ENCODE measurements at regions not wholly inside any gene's neighbourhood (a gene's known extent, or its start where the extent isn't known, plus 50 kb on each side); places are given as distances from the start of the nearest gene placed in this dataset.
"Not testable (repeated sequence)": the region's sequence is repeated elsewhere in the genome, so short reads cannot be mapped to it uniquely, and the experiment has no call there.

DNA sequence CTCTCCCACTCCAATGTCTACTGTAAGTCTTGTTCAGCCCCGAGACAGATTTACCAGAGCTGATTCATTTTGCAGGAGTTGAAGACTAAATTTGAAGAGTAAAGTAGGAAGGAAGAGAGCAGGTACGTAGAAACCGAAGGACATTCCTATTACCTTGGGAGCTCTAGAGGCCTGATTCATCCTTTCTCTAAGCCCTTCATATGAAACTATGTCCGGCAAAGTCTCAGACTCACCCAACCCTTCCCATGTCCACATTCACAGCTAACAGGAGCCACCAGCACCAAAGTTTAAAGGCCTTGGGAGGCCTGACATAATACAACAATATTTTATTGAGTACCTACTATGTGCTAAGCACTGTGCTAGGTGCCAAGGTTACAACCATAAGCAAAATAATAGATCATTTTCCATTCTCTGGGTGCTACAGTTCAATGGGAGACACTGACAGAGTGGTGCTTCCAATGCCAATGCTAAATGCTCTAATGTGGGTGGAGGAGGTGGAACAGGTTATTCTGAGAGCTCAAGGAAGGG, 86.6 kb downstream of the PHLDA1 start:
- no peak for DNase-seq
- intact Hi-C loops (cut with DNase I, micrococcal nuclease), result no loop called here
- no peak for ATAC-seq

DNA sequence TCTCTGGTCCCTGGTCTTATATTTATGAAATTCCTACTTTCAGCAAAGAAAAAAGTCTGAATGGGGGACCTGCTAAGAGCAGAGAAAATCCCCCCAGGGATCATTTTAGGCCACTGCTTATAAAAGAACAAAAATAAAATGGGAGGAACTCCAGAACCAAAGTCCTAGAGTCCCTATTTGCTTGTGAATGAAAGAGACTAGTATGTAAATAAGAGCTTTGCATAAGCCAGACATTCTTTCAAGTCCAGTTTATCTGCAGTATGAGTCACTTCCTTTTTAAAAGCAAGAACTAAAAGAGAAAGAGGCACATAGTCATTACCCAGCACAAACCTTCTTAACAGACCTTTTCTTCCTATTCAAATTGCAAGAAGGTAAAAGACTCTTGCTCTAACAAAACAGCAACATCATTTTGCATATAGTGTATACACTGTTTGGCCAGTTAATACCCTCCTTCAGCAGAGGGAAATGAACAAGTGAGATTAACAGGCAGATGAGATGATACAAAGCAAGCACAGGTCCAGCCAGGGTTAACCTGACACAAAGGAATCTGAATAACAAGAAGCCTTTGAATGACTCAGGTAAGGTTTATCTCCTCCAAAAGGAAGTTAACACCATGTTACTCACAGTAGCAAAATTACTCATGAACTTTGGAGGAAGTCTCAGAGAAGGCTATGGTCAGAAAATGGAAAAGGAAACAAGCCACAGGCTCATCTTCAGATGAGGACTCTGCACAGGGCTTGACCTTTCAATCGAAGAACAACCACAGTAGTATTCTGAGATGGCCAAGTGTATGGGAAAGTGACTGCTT, 87.3 kb downstream of the PHLDA1 start:
- intact Hi-C loops (cut with DNase I, micrococcal nuclease), result no loop called here
- peak; percentile 90 for ATAC-seq
- no peak for DNase-seq

DNA sequence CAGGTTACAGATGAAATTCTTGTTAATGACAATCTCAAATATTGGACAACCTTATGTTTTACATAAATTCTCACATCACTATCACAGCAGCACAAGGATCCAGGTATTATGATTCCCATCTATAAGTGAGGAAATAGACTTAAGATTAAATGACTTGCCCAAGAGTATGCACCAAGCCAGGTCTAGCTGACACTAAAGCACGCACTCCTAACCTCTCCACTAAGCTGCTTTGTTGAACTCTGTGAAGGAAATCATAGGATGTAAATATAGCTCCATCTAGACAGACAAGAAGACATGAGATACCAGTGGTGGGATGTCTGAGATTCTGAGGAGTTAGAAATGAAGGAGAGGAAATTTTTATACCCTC, 87.9 kb downstream of the PHLDA1 start:
- peak; percentile 26 for ATAC-seq
- no peak for DNase-seq
- intact Hi-C loops (cut with DNase I, micrococcal nuclease), result no loop called here

DNA sequence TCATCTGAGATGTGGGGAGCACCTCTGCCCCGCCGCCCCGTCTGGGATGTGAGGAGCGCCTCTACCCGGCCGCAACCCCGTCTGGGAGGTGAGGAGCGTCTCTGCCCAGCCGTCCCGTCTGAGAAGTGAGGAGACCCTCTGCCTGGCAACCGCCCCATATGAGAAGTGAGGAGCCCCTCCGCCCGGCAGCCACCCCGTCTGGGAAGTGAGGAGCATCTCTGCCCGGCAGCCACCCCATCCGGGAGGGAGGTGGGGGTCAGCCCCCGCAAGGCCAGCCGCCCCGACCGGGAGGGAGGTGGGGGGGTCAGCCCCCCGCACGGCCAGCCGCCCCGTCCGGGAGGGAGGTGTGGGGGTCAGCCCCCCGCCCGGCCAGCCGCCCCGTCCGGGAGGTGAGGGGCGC, 89.9 kb downstream of the PHLDA1 start:
- DNase-seq; ATAC-seq; intact Hi-C loops (cut with DNase I, micrococcal nuclease): not testable (repeated sequence)

GRCh38 chr12:75939016-75939642, 92.4 kb downstream of the PHLDA1 start:
- intact Hi-C loops (cut with DNase I, micrococcal nuclease), result no loop called here
- no peak for ATAC-seq

DNA sequence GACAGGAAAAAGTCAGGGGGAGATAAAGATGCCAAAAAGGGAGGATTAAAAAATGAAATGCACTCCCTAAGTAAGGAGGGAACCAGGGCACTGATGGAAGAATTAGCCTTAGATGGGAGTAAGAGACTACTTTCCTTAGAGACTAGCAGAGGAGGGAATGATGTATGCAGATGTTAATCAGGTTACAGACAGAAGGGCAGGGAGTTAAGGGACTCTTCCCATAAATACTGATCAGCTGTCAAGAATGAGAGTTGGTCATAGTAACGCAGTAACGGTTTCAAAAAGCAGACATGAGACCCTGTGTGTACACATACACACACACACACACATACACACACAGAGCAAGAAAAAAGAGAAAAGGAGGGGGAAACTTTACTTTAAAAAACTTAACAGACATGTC, 93.4 kb downstream of the PHLDA1 start:
- intact Hi-C loops (cut with DNase I, micrococcal nuclease), result no loop called here

More at GRCh38 chr12:75939016-75939642, 92.4 kb downstream of the PHLDA1 start:
- no peak for DNase-seq

DNA sequence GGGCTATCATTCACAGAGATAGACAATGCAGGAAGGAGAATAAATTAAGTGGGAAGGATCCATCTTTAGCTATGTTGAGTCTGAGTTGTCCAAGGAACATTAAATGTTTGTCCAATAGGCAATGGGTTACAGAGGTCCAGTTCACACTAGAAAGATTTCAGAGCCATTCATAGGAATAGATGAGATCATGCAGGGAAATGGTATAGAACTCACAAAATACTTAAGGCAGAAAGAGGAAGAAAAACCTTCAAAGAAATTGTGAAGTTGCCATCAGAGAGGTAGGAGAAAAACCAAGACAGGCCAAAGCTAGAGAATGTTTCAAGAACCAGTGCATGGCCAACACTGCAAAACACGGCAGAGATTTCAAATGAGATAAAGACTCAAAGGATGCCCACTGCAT, 94.1 kb downstream of the PHLDA1 start:
- DNase-seq (no peak), ATAC-seq (no peak)
- intact Hi-C loops (cut with DNase I, micrococcal nuclease), result no loop called here

More for the DNA sequence above, 93.4 kb downstream of the PHLDA1 start:
- DNase-seq (no peak), ATAC-seq (no peak)

- ATAC-seq (no peak), DNase-seq (no peak)
- intact Hi-C loops (cut with DNase I, micrococcal nuclease), result no loop called here
Measured at GRCh38 chr12:75936515-75937440, 94.8 kb downstream of the PHLDA1 start.

GRCh38 chr12:75935539-75936242, 95.9 kb downstream of the PHLDA1 start:
- intact Hi-C loops (cut with DNase I, micrococcal nuclease), result no loop called here
- no peak for ATAC-seq

DNA sequence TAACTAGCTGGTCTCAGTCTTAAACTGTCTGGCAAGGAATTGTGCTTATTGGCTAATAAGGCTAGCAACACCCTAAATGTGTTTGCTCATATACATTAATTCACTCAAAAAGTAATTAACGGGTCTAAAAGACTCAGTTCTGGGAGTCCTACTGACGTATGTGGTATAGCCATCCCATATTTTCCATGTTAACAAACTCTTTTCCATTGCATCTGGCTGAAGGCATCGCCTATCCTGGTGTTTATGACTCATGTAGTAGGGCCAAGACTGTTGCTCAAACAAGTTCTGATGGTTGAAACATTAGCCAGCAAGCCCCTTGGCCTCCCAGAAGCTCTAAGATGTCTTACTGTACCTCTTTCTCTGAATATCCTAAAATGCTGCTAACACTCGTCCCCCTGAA, 98.5 kb downstream of the PHLDA1 start:
- DNase-seq, result no peak
- no peak for ATAC-seq

More at GRCh38 chr12:75935539-75936242, 95.9 kb downstream of the PHLDA1 start:
- no peak for DNase-seq

GRCh38 chr12:75932241-75932640, 99.3 kb downstream of the PHLDA1 start:
- intact Hi-C loops (cut with DNase I, micrococcal nuclease), result no loop called here
- DNase-seq (no peak), ATAC-seq (no peak)

More for the DNA sequence above, 98.5 kb downstream of the PHLDA1 start:
- intact Hi-C loops (cut with DNase I, micrococcal nuclease), result no loop called here

DNA sequence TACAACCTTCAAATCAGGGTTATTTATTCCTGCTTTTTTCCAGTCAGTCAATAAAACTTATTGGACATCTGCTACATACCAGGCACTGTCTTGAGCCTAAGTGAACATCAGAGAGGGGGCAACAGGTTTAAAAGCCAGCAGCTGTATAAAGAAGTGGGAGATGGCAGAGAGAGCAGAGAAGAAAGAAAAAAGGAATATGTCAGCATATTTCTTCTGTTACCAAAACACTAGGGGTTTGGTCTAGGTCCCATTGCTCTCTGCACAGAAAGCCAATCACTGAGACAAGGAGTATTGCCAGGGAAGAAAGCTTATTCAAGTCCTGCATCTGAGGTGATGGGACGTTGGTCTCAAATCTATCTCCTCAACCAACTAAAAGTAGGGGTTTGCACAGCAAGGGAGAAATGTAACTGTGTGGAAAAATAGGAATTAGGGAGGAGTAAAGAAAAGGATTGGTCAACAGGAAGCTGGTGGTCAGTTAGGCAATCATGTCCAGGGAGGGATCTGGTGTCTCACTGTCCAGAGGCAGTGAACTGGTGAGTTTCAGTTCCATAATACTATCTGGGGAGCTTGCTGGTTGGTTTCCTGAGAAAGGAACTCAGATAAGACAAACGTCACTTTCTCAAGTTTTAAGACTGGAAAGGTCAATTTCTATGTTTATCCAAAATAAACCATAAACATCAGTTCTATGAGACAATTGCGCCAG, 107.5 kb downstream of the PHLDA1 start:
- intact Hi-C loops (cut with DNase I, micrococcal nuclease), result no loop called here
- ATAC-seq, result no peak
- no peak for DNase-seq

GRCh38 chr12:75922944-75923642, 108.5 kb downstream of the PHLDA1 start:
- intact Hi-C loops (cut with DNase I, micrococcal nuclease), result no loop called here
- DNase-seq (no peak), ATAC-seq (no peak)

GRCh38 chr12:75921622-75922289, 109.8 kb downstream of the PHLDA1 start:
- ATAC-seq, result peak; percentile 92
- DNase-seq, result peak in 1 of 2 donors; percentile 13
- intact Hi-C loops (cut with DNase I, micrococcal nuclease), result no loop called here

- ATAC-seq (no peak), DNase-seq (no peak)
- intact Hi-C loops (cut with DNase I, micrococcal nuclease), result no loop called here
Measured at GRCh38 chr12:75917715-75918114, 113.9 kb downstream of the PHLDA1 start.

- ATAC-seq (no peak), DNase-seq (no peak)
- intact Hi-C loops (cut with DNase I, micrococcal nuclease), result no loop called here
Measured at GRCh38 chr12:75917083-75917482, 114.5 kb downstream of the PHLDA1 start.
